ENCODE measurements at regions not wholly inside any gene's neighbourhood (a gene's known extent, or its start where the extent isn't known, plus 50 kb on each side); places are given as distances from the start of the nearest gene placed in this dataset.

DNA sequence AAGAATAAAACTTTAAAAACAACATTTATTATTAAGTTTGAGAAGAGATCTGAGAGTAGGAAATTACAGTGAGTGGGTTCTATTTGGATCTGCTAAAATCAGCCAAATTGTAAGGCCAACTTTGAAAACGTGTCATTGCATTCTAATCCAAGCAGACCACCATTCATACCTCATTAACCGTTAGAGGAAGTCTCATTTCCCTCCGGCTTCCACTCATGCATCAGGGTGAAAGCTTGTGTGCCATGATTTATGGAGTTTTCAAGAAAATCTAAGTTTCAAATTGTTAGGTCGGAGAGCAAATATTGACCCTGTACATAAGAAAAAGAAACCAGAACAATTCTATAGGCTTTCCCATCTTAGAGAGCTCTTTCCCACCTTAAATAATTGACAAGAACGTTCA is 166.6 kb upstream of the NRG3 start:
- no peak overlapping the region for H3K4ac ChIP-seq (replicated peaks; ENCODE audit: insufficient read length, low read depth, low read length)
- FAIRE-seq (no peak), DNase-seq (ENCODE audit: low read depth in 1 of 2, low spot score in 2 of 2) (no peak)
- H4K8ac ChIP-seq (ENCODE audit: extremely low read depth, insufficient read depth, low read length) = no peak overlapping the region
- no peak overlapping the region for H2AK5ac ChIP-seq (ENCODE audit: low read depth, low read length)
- no peak overlapping the region for H3K23ac ChIP-seq (ENCODE audit: insufficient read length)
- H2BK12ac ChIP-seq (ENCODE audit: low read depth, low read length) = no peak overlapping the region
- peaks cover 0 to 5% (median 3%) of the 10 kb centered on the region in 4 experiments; a peak in 3 of 7 replicates for H3K4me1 ChIP-seq (replicated peaks in 1 of 4; ENCODE audit: control insufficient read depth in 3 of 4, insufficient read depth in 4 of 4, low read length in 3 of 4)
- H3K23me2 ChIP-seq (ENCODE audit: low read depth, low read length) = no peaks in the 10 kb centered on the region
- no peak overlapping the region for H2BK5ac ChIP-seq (ENCODE audit: low read depth, low read length)
- H3K56ac ChIP-seq (replicated peaks; ENCODE audit: insufficient read length, low read depth, low read length) = no peak overlapping the region
- H3K9ac ChIP-seq (replicated peaks in 1 of 4; ENCODE audit: extremely low read depth in 1 of 4, low read depth in 3 of 4, low read length in 3 of 4) = no peak overlapping the region
- no peak overlapping the region for H3K4me2 ChIP-seq (ENCODE audit: insufficient read depth in 1 of 2, low read depth in 2 of 2, low read length in 2 of 2)
- H3K14ac ChIP-seq (ENCODE audit: insufficient read length) = no peak overlapping the region
- no peaks in the 10 kb centered on the region for H3K36me3 ChIP-seq (ENCODE audit: control insufficient read depth in 2 of 4, insufficient read depth in 4 of 4, low read length in 3 of 4)
- H3K18ac ChIP-seq (ENCODE audit: extremely low read depth, low read length) = no peak overlapping the region
- H3K27me3 ChIP-seq (replicated peaks in 1 of 4; ENCODE audit: control insufficient read depth in 3 of 4, extremely low read depth in 1 of 4, insufficient read depth in 3 of 4, low read length in 3 of 4) = no peaks in the 10 kb centered on the region
- H3K79me2 ChIP-seq (ENCODE audit: control insufficient read depth in 1 of 2, insufficient read depth in 2 of 2, low read length in 2 of 2) = no peaks in the 10 kb centered on the region
- no peak overlapping the region for H4K5ac ChIP-seq (ENCODE audit: insufficient read length, low read depth, low read length)
- ChIA-PET POLR2A (ENCODE audit: partially characterized antibody) (no interaction called here), CTCF (ENCODE audit: partially characterized antibody) (no interaction called here)
- no peak overlapping the region for H3K27ac ChIP-seq (ENCODE audit: low read depth, low read length)
- H2BK20ac ChIP-seq (ENCODE audit: low read length) = no peak overlapping the region
- H2BK15ac ChIP-seq (ENCODE audit: low read length) = no peak overlapping the region
- no peak overlapping the region for H4K91ac ChIP-seq (replicated peaks; ENCODE audit: insufficient read length, low read length)
- H4K20me1 ChIP-seq (replicated peaks in 1 of 2; ENCODE audit: control insufficient read depth in 1 of 2, insufficient read depth in 2 of 2, low read length in 2 of 2) = no peaks in the 10 kb centered on the region
- no peak for TF ChIP-seq SRF (IDR thresholded peaks at IDR 0.05; ENCODE audit: low read depth, low read length)
- TF ChIP-seq TAF7 (optimal IDR thresholded peaks at IDR 0.05; ENCODE audit: borderline replicate concordance, low read depth, low read length) = no peak
- no peak for TF ChIP-seq CHD2 (IDR thresholded peaks at IDR 0.05; ENCODE audit: low read length)
- no peak for TF ChIP-seq NRF1 (IDR thresholded peaks at IDR 0.05; ENCODE audit: low read depth, low read length)
- no peak for TF ChIP-seq BRCA1 (IDR thresholded peaks at IDR 0.05; ENCODE audit: low read depth, low read length)
- TF ChIP-seq CHD1 (IDR thresholded peaks at IDR 0.05; ENCODE audit: low read depth, low read length) = no peak
- no peak for TF ChIP-seq YY1 (IDR thresholded peaks at IDR 0.05; ENCODE audit: low read depth, low read length)
- no peak for TF ChIP-seq TAF1 (IDR thresholded peaks at IDR 0.05; ENCODE audit: low read depth, low read length)
- WGBS, 2 experiments (ENCODE audit: extremely low coverage in 1 of 2, insufficient coverage in 1 of 2, insufficient read length in 1 of 2, insufficient replicate concordance in 2 of 2, low coverage in 1 of 2, low lambda C conversion rate in 2 of 2, missing lambda C conversion rate in 1 of 2) = 90% methylated on average over 5 of the region's 5 CpGs; no CpG with 5 or more reads in 1 of the 2 experiments
- H3K79me1 ChIP-seq (ENCODE audit: low read depth, low read length) = no peaks in the 10 kb centered on the region
- 0 out of 2 replicates have a peak overlapping the region, but pooled peaks have one; percentile 2 for H2AFZ ChIP-seq (ENCODE audit: low read length)
- H3K9me3 ChIP-seq (ENCODE audit: insufficient read depth in 2 of 2, low read depth in 1 of 2, low read length in 1 of 2) = no peaks in the 10 kb centered on the region
- no peak overlapping the region for H3K4me3 ChIP-seq (ENCODE audit: extremely low read depth in 1 of 4, insufficient read depth in 2 of 4, low read depth in 3 of 4, low read length in 4 of 4)
- no peak overlapping the region for H2BK120ac ChIP-seq (replicated peaks; ENCODE audit: low read depth, low read length)
